T-cell (primary cell): ENCODE measurements at regions not wholly inside any gene's neighbourhood (a gene's known extent, or its start where the extent isn't known, plus 50 kb on each side); places are given as distances from the start of the nearest gene placed in this dataset.

Experiments
- ATAC-seq, 4 experiments: fragments of 200-7000 bp in 3 of 4; fragments of 150-1000 bp in 1 of 4; cut with Tn5 transposase; replicated peaks in 1 of 4; 1 replicate in 3 of 4; 2 replicates in 1 of 4; pipeline ENCODE4 v1.10.0; 2021; ENCODE audit warnings: moderate library complexity in 3 of 4, mild to moderate bottlenecking in 2 of 4, moderate number of reproducible peaks in 1 of 4
- CTCF ChIA-PET, 2 donors: fragments of 300-600 bp; sonication (Branson Sonifier 250); formaldehyde crosslinking; loops; one replicate each; lab custom pipeline; 2022; ENCODE audit warnings: antibody characterized with exemption in 2 of 2; lab: Charles Lee
- POLR2A ChIA-PET, 2 donors: fragments of 300-600 bp; sonication (Branson Sonifier 250); formaldehyde crosslinking; loops; one replicate each; lab custom pipeline; 2022; ENCODE audit warnings: antibody characterized with exemption in 2 of 2; lab: Charles Lee
- DNase-seq, 35 experiments: peaks; one replicate each; pipeline versions ENCODE4 v3.0.0 to v3.0.0-alpha.2; 2013 to 2023
- H3K27ac ChIP-seq: one replicate; pipeline ENCODE4 v1.5.1; 2013; ENCODE audit warnings: low read length
- H3K27me3 ChIP-seq, 2 experiments: replicated peaks in 1 of 2; 1 replicate in 1 of 2; 2 replicates in 1 of 2; pipeline versions ENCODE4 v1.6.1 to v1.7.0; 2013; ENCODE audit warnings: low read length in 1 of 2, mixed read lengths in 1 of 2; ENCODE audit not compliant: control insufficient read depth in 2 of 2, insufficient read depth in 2 of 2; ENCODE audit errors: extremely low read depth in 1 of 2
- H3K36me3 ChIP-seq, 2 donors: 1 replicate in 1 of 2; 2 replicates in 1 of 2; pipeline versions ENCODE4 v1.6.1 to v1.7.0; 2013; ENCODE audit warnings: low read length in 1 of 2; ENCODE audit not compliant: control insufficient read depth in 2 of 2, insufficient read depth in 1 of 2; ENCODE audit errors: extremely low read depth in 1 of 2
- H3K4me1 ChIP-seq, 2 experiments: 1 replicate in 1 of 2; 2 replicates in 1 of 2; pipeline versions ENCODE4 v1.6.1 to v1.7.0; 2013; ENCODE audit warnings: low read length in 2 of 2, mixed read lengths in 1 of 2; ENCODE audit not compliant: insufficient read depth in 2 of 2, control insufficient read depth in 1 of 2; ENCODE audit errors: extremely low read depth in 1 of 2
- H3K4me3 ChIP-seq, 2 donors: 1 replicate in 1 of 2; 2 replicates in 1 of 2; pipeline versions ENCODE4 v1.5.1 to v1.7.0; 2013; ENCODE audit warnings: mild to moderate bottlenecking in 2 of 2, low read length in 1 of 2, moderate library complexity in 1 of 2; ENCODE audit not compliant: control insufficient read depth in 1 of 2; ENCODE audit errors: extremely low read depth in 1 of 2
- H3K9me3 ChIP-seq: 2 replicates; pipeline ENCODE4 v1.7.0; 2013
- H3K27ac Mint-ChIP-seq, 2 donors: one replicate each; pipeline ENCODE4 v1.8.0; 2020 to 2021; ENCODE audit warnings: mild to moderate bottlenecking in 2 of 2, mixed read lengths in 2 of 2
- H3K27me3 Mint-ChIP-seq, 2 donors: one replicate each; pipeline ENCODE4 v1.8.0; 2021 to 2022; ENCODE audit warnings: mixed read lengths in 2 of 2
- H3K36me3 Mint-ChIP-seq: one replicate; pipeline ENCODE4 v1.8.0; 2021; ENCODE audit warnings: mixed read lengths
- H3K4me1 Mint-ChIP-seq, 3 donors: one replicate each; pipeline ENCODE4 v1.8.0; 2020 to 2022; ENCODE audit warnings: mixed read lengths in 3 of 3, mild to moderate bottlenecking in 1 of 3
- H3K4me3 Mint-ChIP-seq, 3 donors: one replicate each; pipeline ENCODE4 v1.8.0; 2020 to 2022; ENCODE audit warnings: mild to moderate bottlenecking in 3 of 3, mixed read lengths in 3 of 3, moderate library complexity in 3 of 3
- H3K9me3 Mint-ChIP-seq, 3 donors: one replicate each; pipeline ENCODE4 v1.8.0; 2020 to 2022; ENCODE audit warnings: mixed read lengths in 3 of 3
- WGBS: methylation state at CpG from one replicate; pipeline ENCODE4 v1.1.5; 2013; ENCODE audit warnings: missing lambda C conversion rate; ENCODE audit not compliant: insufficient coverage; 5-methylcytosine and 5-hydroxymethylcytosine counted together

- Histone ChIP-seq H3K9me3 (no peaks in the 10 kb centered on the region), H3K4me1 (peaks cover 73 to 79% of the 10 kb centered on the region in 2 experiments), H3K27me3 (no peaks in the 10 kb centered on the region), H3K27ac (peak overlapping the region; percentile 48), H3K36me3 (no peaks in the 10 kb centered on the region), H3K4me3 (no peak overlapping the region)
- peaks cover 82 to 93% (median 87%) of the 10 kb centered on the region in 3 donors for H3K4me1 Mint-ChIP-seq
- no peaks in the 10 kb centered on the region for H3K27me3 Mint-ChIP-seq
- H3K36me3 Mint-ChIP-seq = no peaks in the 10 kb centered on the region
- CTCF ChIA-PET = no interaction called here
- peak overlapping the region in 1 of 3 donors; percentile 76 for H3K4me3 Mint-ChIP-seq
- no CpG with 5 or more reads among the region's 5 CpGs for WGBS
- DNase-seq = no peak
- no peak for ATAC-seq
- H3K27ac Mint-ChIP-seq = peak overlapping the region; percentile 99
- H3K9me3 Mint-ChIP-seq = peaks cover 0 to 5% (median 0%) of the 10 kb centered on the region in 3 donors
- POLR2A ChIA-PET = no interaction called here
These were observed 70.5 kb upstream of the SFMBT2 start for GRCh38 chr10:7481368-7481765.

GRCh38 chr10:7480742-7481367, 70.0 kb upstream of the SFMBT2 start:
- no peaks in the 10 kb centered on the region for H3K36me3 Mint-ChIP-seq
- no peak overlapping the region for H3K4me3 ChIP-seq
- no peaks in the 10 kb centered on the region for H3K27me3 Mint-ChIP-seq
- whole genome bisulfite sequencing = 78% methylated on average over 4 of the region's 8 CpGs
- H3K27me3 ChIP-seq = no peaks in the 10 kb centered on the region
- H3K4me1 Mint-ChIP-seq = peaks cover 80 to 88% (median 84%) of the 10 kb centered on the region in 3 donors
- ChIA-PET POLR2A (no interaction called here), CTCF (interaction anchor here in 1 of 2 donors (1.0 kb wide), 1 partner anchor 45 kb away, joined by 3 read pairs; no protein-coding TSS in a partner anchor)
- H3K9me3 Mint-ChIP-seq = peaks cover 0 to 5% (median 0%) of the 10 kb centered on the region in 3 donors
- peak in 1 of 4 experiments; percentile 9 for ATAC-seq
- peak in 4 of 35 experiments; percentile 8 to 38 (median 25) for DNase-seq
- peaks cover 67 to 74% of the 10 kb centered on the region in 2 experiments for H3K4me1 ChIP-seq
- peak overlapping the region; percentile 21 to 76 (median 59) for H3K4me3 Mint-ChIP-seq
- peak overlapping the region; percentile 99 for H3K27ac Mint-ChIP-seq
- H3K36me3 ChIP-seq = no peaks in the 10 kb centered on the region
- H3K9me3 ChIP-seq = no peaks in the 10 kb centered on the region
- peak overlapping the region; percentile 48 for H3K27ac ChIP-seq

GRCh38 chr10:7479861-7480598, 69.2 kb upstream of the SFMBT2 start:
- H3K27ac ChIP-seq = peak overlapping the region; percentile 48
- H3K4me3 ChIP-seq = no peak overlapping the region
- no peaks in the 10 kb centered on the region for H3K9me3 ChIP-seq
- H3K4me1 ChIP-seq = peaks cover 61 to 66% of the 10 kb centered on the region in 2 experiments
- H3K36me3 ChIP-seq = no peaks in the 10 kb centered on the region
- POLR2A ChIA-PET = no interaction called here
- ATAC-seq (no peak), DNase-seq (no peak)
- Mint-ChIP-seq H3K36me3 (no peaks in the 10 kb centered on the region), H3K4me3 (peak overlapping the region; percentile 4 to 76 (median 36)), H3K4me1 (peaks cover 75 to 86% (median 75%) of the 10 kb centered on the region in 3 donors), H3K27me3 (no peaks in the 10 kb centered on the region), H3K9me3 (peaks cover 0 to 5% (median 0%) of the 10 kb centered on the region in 3 donors), H3K27ac (peak overlapping the region; percentile 99)
- WGBS = 93% methylated on average over 7 of the region's 13 CpGs
- CTCF ChIA-PET = interaction anchor here in 1 of 2 donors (1.0 kb wide), 1 partner anchor 45 kb away, joined by 3 read pairs; no protein-coding TSS in a partner anchor
- no peaks in the 10 kb centered on the region for H3K27me3 ChIP-seq

- ChIA-PET CTCF (no interaction called here), POLR2A (no interaction called here)
- H3K27me3 Mint-ChIP-seq = no peaks in the 10 kb centered on the region
- peak overlapping the region; percentile 55 to 76 (median 57) for H3K4me3 Mint-ChIP-seq
- peak overlapping the region; percentile 99 for H3K27ac Mint-ChIP-seq
- Histone ChIP-seq H3K27me3 (no peaks in the 10 kb centered on the region), H3K4me1 (peaks cover 56 to 57% of the 10 kb centered on the region in 2 experiments), H3K27ac (peak overlapping the region; percentile 84), H3K9me3 (no peaks in the 10 kb centered on the region), H3K36me3 (no peaks in the 10 kb centered on the region), H3K4me3 (no peak overlapping the region)
- H3K36me3 Mint-ChIP-seq = no peaks in the 10 kb centered on the region
- DNase-seq (peak in 1 of 35 experiments; percentile 24), ATAC-seq (peak; percentile 23 to 65 (median 34))
- WGBS = 0% methylated on average over 2 of the region's 4 CpGs
- peaks cover 0 to 5% (median 0%) of the 10 kb centered on the region in 3 donors for H3K9me3 Mint-ChIP-seq
- peaks cover 67 to 75% (median 69%) of the 10 kb centered on the region in 3 donors for H3K4me1 Mint-ChIP-seq
These were observed 68.1 kb upstream of the SFMBT2 start for GRCh38 chr10:7478727-7479457.

- Histone ChIP-seq H3K36me3 (no peaks in the 10 kb centered on the region), H3K27ac (no peak overlapping the region), H3K27me3 (no peaks in the 10 kb centered on the region), H3K4me1 (peaks cover 44 to 45% of the 10 kb centered on the region in 2 experiments), H3K9me3 (no peaks in the 10 kb centered on the region), H3K4me3 (no peak overlapping the region)
- ChIA-PET CTCF (no interaction called here), POLR2A (no interaction called here)
- H3K9me3 Mint-ChIP-seq = no peaks in the 10 kb centered on the region
- H3K27me3 Mint-ChIP-seq = no peaks in the 10 kb centered on the region
- H3K4me1 Mint-ChIP-seq = peaks cover 61 to 67% (median 65%) of the 10 kb centered on the region in 3 donors
- H3K27ac Mint-ChIP-seq = peak overlapping the region; percentile 81 to 99
- H3K4me3 Mint-ChIP-seq = no peak overlapping the region
- DNase-seq (no peak), ATAC-seq (no peak)
- no peaks in the 10 kb centered on the region for H3K36me3 Mint-ChIP-seq
- WGBS = 98% methylated on average over 4 of the region's 10 CpGs
These were observed 66.9 kb upstream of the SFMBT2 start for GRCh38 chr10:7477538-7478334.
